HL-60 (cell line): ENCODE measurements at regions not wholly inside any gene's neighbourhood (a gene's known extent, or its start where the extent isn't known, plus 50 kb on each side); places are given as distances from the start of the nearest gene placed in this dataset.
"Not testable (repeated sequence)": the region's sequence is repeated elsewhere in the genome, so short reads cannot be mapped to it uniquely, and the experiment has no call there.

ENCODE experiments used
- GABPA ChIP-seq: IDR thresholded peaks from 2 replicates; pipeline ENCODE4 v1.6.1; 2012; ENCODE audit warnings: low read depth
- POLR2AphosphoS5 ChIP-seq: IDR thresholded peaks from 2 replicates; pipeline ENCODE4 v1.6.1; 2012; ENCODE audit warnings: low read depth
- SPI1 ChIP-seq: IDR thresholded peaks from 2 replicates; pipeline ENCODE4 v1.6.1; 2012; ENCODE audit warnings: low read depth, mild to moderate bottlenecking, borderline replicate concordance
- TF ChIP-seq, protein P1 (sequence below): IDR thresholded peaks from one replicate; pipeline ENCODE4 v1.5.1; 2011; ENCODE audit warnings: low read length, control low read depth, inconsistent platforms; ENCODE audit not compliant: insufficient read depth
- TF ChIP-seq, protein P2 (sequence below): IDR thresholded peaks from 2 replicates; pipeline ENCODE4 v1.6.1; 2012; ENCODE audit warnings: low read depth; ENCODE audit not compliant: insufficient replicate concordance

GRCh38 chr7:146019041-146020004, 97.3 kb upstream of the CNTNAP2 start:
- TF ChIP-seq, protein P1, sequence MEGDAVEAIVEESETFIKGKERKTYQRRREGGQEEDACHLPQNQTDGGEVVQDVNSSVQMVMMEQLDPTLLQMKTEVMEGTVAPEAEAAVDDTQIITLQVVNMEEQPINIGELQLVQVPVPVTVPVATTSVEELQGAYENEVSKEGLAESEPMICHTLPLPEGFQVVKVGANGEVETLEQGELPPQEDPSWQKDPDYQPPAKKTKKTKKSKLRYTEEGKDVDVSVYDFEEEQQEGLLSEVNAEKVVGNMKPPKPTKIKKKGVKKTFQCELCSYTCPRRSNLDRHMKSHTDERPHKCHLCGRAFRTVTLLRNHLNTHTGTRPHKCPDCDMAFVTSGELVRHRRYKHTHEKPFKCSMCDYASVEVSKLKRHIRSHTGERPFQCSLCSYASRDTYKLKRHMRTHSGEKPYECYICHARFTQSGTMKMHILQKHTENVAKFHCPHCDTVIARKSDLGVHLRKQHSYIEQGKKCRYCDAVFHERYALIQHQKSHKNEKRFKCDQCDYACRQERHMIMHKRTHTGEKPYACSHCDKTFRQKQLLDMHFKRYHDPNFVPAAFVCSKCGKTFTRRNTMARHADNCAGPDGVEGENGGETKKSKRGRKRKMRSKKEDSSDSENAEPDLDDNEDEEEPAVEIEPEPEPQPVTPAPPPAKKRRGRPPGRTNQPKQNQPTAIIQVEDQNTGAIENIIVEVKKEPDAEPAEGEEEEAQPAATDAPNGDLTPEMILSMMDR, result not testable (repeated sequence)
- TF ChIP-seq POLR2AphosphoS5, GABPA, SPI1: not testable (repeated sequence)
- TF ChIP-seq, protein P2, sequence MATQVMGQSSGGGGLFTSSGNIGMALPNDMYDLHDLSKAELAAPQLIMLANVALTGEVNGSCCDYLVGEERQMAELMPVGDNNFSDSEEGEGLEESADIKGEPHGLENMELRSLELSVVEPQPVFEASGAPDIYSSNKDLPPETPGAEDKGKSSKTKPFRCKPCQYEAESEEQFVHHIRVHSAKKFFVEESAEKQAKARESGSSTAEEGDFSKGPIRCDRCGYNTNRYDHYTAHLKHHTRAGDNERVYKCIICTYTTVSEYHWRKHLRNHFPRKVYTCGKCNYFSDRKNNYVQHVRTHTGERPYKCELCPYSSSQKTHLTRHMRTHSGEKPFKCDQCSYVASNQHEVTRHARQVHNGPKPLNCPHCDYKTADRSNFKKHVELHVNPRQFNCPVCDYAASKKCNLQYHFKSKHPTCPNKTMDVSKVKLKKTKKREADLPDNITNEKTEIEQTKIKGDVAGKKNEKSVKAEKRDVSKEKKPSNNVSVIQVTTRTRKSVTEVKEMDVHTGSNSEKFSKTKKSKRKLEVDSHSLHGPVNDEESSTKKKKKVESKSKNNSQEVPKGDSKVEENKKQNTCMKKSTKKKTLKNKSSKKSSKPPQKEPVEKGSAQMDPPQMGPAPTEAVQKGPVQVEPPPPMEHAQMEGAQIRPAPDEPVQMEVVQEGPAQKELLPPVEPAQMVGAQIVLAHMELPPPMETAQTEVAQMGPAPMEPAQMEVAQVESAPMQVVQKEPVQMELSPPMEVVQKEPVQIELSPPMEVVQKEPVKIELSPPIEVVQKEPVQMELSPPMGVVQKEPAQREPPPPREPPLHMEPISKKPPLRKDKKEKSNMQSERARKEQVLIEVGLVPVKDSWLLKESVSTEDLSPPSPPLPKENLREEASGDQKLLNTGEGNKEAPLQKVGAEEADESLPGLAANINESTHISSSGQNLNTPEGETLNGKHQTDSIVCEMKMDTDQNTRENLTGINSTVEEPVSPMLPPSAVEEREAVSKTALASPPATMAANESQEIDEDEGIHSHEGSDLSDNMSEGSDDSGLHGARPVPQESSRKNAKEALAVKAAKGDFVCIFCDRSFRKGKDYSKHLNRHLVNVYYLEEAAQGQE, result not testable (repeated sequence)
